WTC11 (cell line): ENCODE measurements at regions not wholly inside any gene's neighbourhood (a gene's known extent, or its start where the extent isn't known, plus 50 kb on each side); places are given as distances from the start of the nearest gene placed in this dataset.

Source experiments
- ATAC-seq: fragments of 200-7000 bp; cut with Tn5 transposase; 2 replicates; pipeline ENCODE4 v1.10.0; 2021; ENCODE audit warnings: mild to moderate bottlenecking, moderate library complexity
- CTCF ChIA-PET: fragments of 300-600 bp; sonication (Branson Sonifier 250); formaldehyde crosslinking; loops from one replicate; lab custom pipeline; 2021; ENCODE audit warnings: antibody characterized with exemption; lab: Charles Lee
- POLR2A ChIA-PET: fragments of 350-600 bp; sonication (Branson Sonifier 250); formaldehyde crosslinking; loops from one replicate; lab custom pipeline; 2021; ENCODE audit warnings: antibody characterized with exemption; lab: Charles Lee
- DNase-seq: peaks from one replicate; pipeline ENCODE4 v3.0.0; 2021; ENCODE audit warnings: low spot score
- H3K27ac Mint-ChIP-seq: 2 replicates; pipeline ENCODE4 v1.8.0; 2021; ENCODE audit warnings: mixed read lengths
- H3K27me3 Mint-ChIP-seq: 2 replicates; pipeline ENCODE4 v1.8.0; 2021; ENCODE audit warnings: low read depth, mild to moderate bottlenecking, moderate library complexity, mixed read lengths
- H3K36me3 Mint-ChIP-seq: 2 replicates; pipeline ENCODE4 v1.8.0; 2021; ENCODE audit warnings: mixed read lengths
- H3K4me1 Mint-ChIP-seq: 2 replicates; pipeline ENCODE4 v1.8.0; 2022; ENCODE audit warnings: mixed read lengths
- H3K4me3 Mint-ChIP-seq: 2 replicates; pipeline ENCODE4 v1.8.0; 2021; ENCODE audit warnings: mild to moderate bottlenecking, moderate library complexity, mixed read lengths
- H3K9me3 Mint-ChIP-seq: 2 replicates; pipeline ENCODE4 v1.8.0; 2021; ENCODE audit warnings: mixed read lengths
- ATF6 ChIP-seq: sonication (generic); formaldehyde crosslinking; IDR thresholded peaks from 2 replicates; pipeline ENCODE4 v1.8.1; 2023; ENCODE audit warnings: mild to moderate bottlenecking, missing genetic modification reagents
- CDX4 ChIP-seq: fragments of 250-450 bp; sonication (Bioruptor Pico); IDR thresholded peaks from 2 replicates; pipeline ENCODE4 v1.9.0; 2021; ENCODE audit warnings: moderate library complexity, mild to moderate bottlenecking, inconsistent platforms, borderline replicate concordance
- CREB1 ChIP-seq: sonication (generic); formaldehyde crosslinking; IDR thresholded peaks from 2 replicates; pipeline ENCODE4 v1.8.0; 2023; ENCODE audit warnings: mild to moderate bottlenecking, missing genetic modification reagents
- ETV6 ChIP-seq: sonication (generic); formaldehyde crosslinking; IDR thresholded peaks from 2 replicates; pipeline ENCODE4 v1.8.1; 2022; ENCODE audit warnings: mild to moderate bottlenecking, missing genetic modification reagents
- GABPB1 ChIP-seq: sonication (generic); formaldehyde crosslinking; IDR thresholded peaks from 2 replicates; pipeline ENCODE4 v1.8.1; 2023; ENCODE audit warnings: mild to moderate bottlenecking, missing genetic modification reagents
- MAX ChIP-seq: sonication (generic); formaldehyde crosslinking; IDR thresholded peaks from 2 replicates; pipeline ENCODE4 v1.8.0; 2022; ENCODE audit warnings: mild to moderate bottlenecking, missing genetic modification reagents
- RORB ChIP-seq: fragments of 250-450 bp; sonication (Bioruptor Pico); IDR thresholded peaks from 2 replicates; pipeline ENCODE4 v1.9.0; 2021; ENCODE audit warnings: mild to moderate bottlenecking
- SMAD4 ChIP-seq: sonication (generic); formaldehyde crosslinking; IDR thresholded peaks from 2 replicates; pipeline ENCODE4 v1.8.0; 2022; ENCODE audit warnings: mild to moderate bottlenecking, missing genetic modification reagents
- STAT6 ChIP-seq: sonication (generic); formaldehyde crosslinking; conservative IDR thresholded peaks from 2 replicates; pipeline ENCODE4 v1.8.1; 2023; ENCODE audit warnings: mild to moderate bottlenecking, low read depth, missing genetic modification reagents, moderate library complexity
- TP53 ChIP-seq: sonication (generic); formaldehyde crosslinking; IDR thresholded peaks from 2 replicates; pipeline ENCODE4 v1.8.1; 2023; ENCODE audit warnings: mild to moderate bottlenecking, missing genetic modification reagents
- USF1 ChIP-seq: sonication (generic); formaldehyde crosslinking; IDR thresholded peaks from 2 replicates; pipeline ENCODE4 v1.8.0; 2022; ENCODE audit warnings: mild to moderate bottlenecking, missing genetic modification reagents
- ZNF423 ChIP-seq: fragments of 250-450 bp; sonication (Bioruptor Pico); IDR thresholded peaks from 2 replicates; pipeline ENCODE4 v2.1.2; 2022; ENCODE audit warnings: mild to moderate bottlenecking, moderate library complexity
- ZNF425 ChIP-seq: fragments of 250-450 bp; sonication (Bioruptor Pico); conservative IDR thresholded peaks from 2 replicates; pipeline ENCODE4 v1.9.0; 2021; ENCODE audit warnings: mild to moderate bottlenecking
- ZNF512 ChIP-seq: sonication (generic); formaldehyde crosslinking; IDR thresholded peaks from 2 replicates; pipeline ENCODE4 v1.8.1; 2022; ENCODE audit warnings: missing genetic modification reagents, borderline replicate concordance
- ZNF532 ChIP-seq: fragments of 250-450 bp; sonication (Bioruptor Pico); IDR thresholded peaks from 2 replicates; pipeline ENCODE4 v1.9.0; 2021; ENCODE audit warnings: mild to moderate bottlenecking, borderline replicate concordance
- ZSCAN18 ChIP-seq: fragments of 250-450 bp; sonication (Bioruptor Pico); IDR thresholded peaks from 2 replicates; pipeline ENCODE4 v2.1.2; 2022; ENCODE audit warnings: mild to moderate bottlenecking, moderate library complexity

- TF ChIP-seq STAT6 = no peak
- TF ChIP-seq, all 79 proteins: peak for 0
Measured at GRCh38 chr5:125004009-125004408, 257.6 kb upstream of the ZNF608 start (continued).

GRCh38 chr5:125005266-125005665 lies 258.8 kb upstream of the ZNF608 start:
- Mint-ChIP-seq H3K4me3 (no peak overlapping the region), H3K27ac (no peak overlapping the region), H3K4me1 (peaks cover 64% of the 10 kb centered on the region), H3K9me3 (no peaks in the 10 kb centered on the region), H3K36me3 (no peaks in the 10 kb centered on the region), H3K27me3 (no peaks in the 10 kb centered on the region)
- POLR2A ChIA-PET = no interaction called here
- CTCF ChIA-PET = interaction anchor here (0.5 kb wide), 1 partner anchor 36 kb away, joined by 3 read pairs; no protein-coding TSS in a partner anchor
- no peak for DNase-seq
- no peak for ATAC-seq
- TF ChIP-seq GABPB1 (CRISPR knock-in tag) (no peak), ATF6 (no peak), CREB1 (CRISPR knock-in tag) (no peak), USF1 (CRISPR knock-in tag) (no peak), ZNF423 (CRISPR knock-in tag) (no peak), TP53 (CRISPR knock-in tag) (no peak)

- Mint-ChIP-seq H3K9me3 (no peaks in the 10 kb centered on the region), H3K27ac (peak overlapping the region; percentile 78), H3K36me3 (no peaks in the 10 kb centered on the region), H3K27me3 (no peaks in the 10 kb centered on the region), H3K4me3 (no peak overlapping the region), H3K4me1 (peaks cover 64% of the 10 kb centered on the region)
- ATAC-seq (peak; percentile 61), DNase-seq (no peak)
- ChIA-PET CTCF (no interaction called here), POLR2A (no interaction called here)
- TF ChIP-seq ETV6 (CRISPR knock-in tag) = no peak
- TF ChIP-seq ZSCAN18 = no peak
- no peak for TF ChIP-seq CDX4 (CRISPR knock-in tag)
- no peak for TF ChIP-seq ZNF532 (CRISPR knock-in tag)
- no peak for TF ChIP-seq ZNF425 (CRISPR knock-in tag)
- TF ChIP-seq CREB1 (CRISPR knock-in tag) = no peak
- no peak for TF ChIP-seq RORB
- TF ChIP-seq MAX = no peak
- no peak for TF ChIP-seq SMAD4
- TF ChIP-seq ZNF512 = no peak
Measured at GRCh38 chr5:125006011-125006685, 259.7 kb upstream of the ZNF608 start.
